SU-DHL-6 (cell line): ENCODE measurements at regions not wholly inside any gene's neighbourhood (a gene's known extent, or its start where the extent isn't known, plus 50 kb on each side); places are given as distances from the start of the nearest gene placed in this dataset.

ENCODE experiments used
- H2AFZ ChIP-seq: fragments of 200-600 bp; sonication (generic); 2 replicates; pipeline ENCODE4 v1.6.1; 2014; ENCODE audit warnings: low read depth, mild to moderate bottlenecking, moderate library complexity, mixed read lengths, antibody characterized with exemption, low read length; ENCODE audit not compliant: severe bottlenecking
- H3F3A ChIP-seq: fragments of 200-600 bp; shearing (Covaris generic); 2 replicates; pipeline ENCODE4 v1.6.0; 2016; ENCODE audit warnings: antibody characterized with exemption, mild to moderate bottlenecking; ENCODE audit not compliant: insufficient read depth
- H3K27ac ChIP-seq: fragments of 200-600 bp; sonication (generic); 2 replicates; pipeline ENCODE4 v1.5.1; 2016; ENCODE audit warnings: low read depth, mild to moderate bottlenecking, low read length, moderate library complexity, mixed read lengths
- H3K27me3 ChIP-seq: fragments of 200-600 bp; sonication (generic), shearing (Covaris generic); 2 replicates; pipeline ENCODE4 v1.6.0; 2014; ENCODE audit warnings: mild to moderate bottlenecking, low read length
- H3K36me3 ChIP-seq: fragments of 200-600 bp; sonication (generic); 2 replicates; pipeline ENCODE4 v1.6.1; 2014; ENCODE audit warnings: mild to moderate bottlenecking, low read length, mixed read lengths
- H3K4me2 ChIP-seq: fragments of 300-600, 200-600 bp; shearing (Covaris generic), sonication (generic); 2 replicates; pipeline ENCODE4 v1.6.0; 2014; ENCODE audit warnings: low read length, low read depth, mild to moderate bottlenecking; ENCODE audit not compliant: poor library complexity, severe bottlenecking
- H3K4me3 ChIP-seq: fragments of 200-600 bp; sonication (generic); 2 replicates; pipeline ENCODE4 v1.5.1; 2014; ENCODE audit warnings: antibody characterized with exemption, low read length, mild to moderate bottlenecking, mixed read lengths; ENCODE audit not compliant: insufficient read depth, poor library complexity, severe bottlenecking
- H3K79me2 ChIP-seq: fragments of 200-600 bp; sonication (generic); 2 replicates; pipeline ENCODE4 v1.6.1; 2014; ENCODE audit warnings: mild to moderate bottlenecking, low read length, moderate library complexity; ENCODE audit not compliant: insufficient read depth
- H3K9ac ChIP-seq: fragments of 200-600 bp; sonication (generic); 2 replicates; pipeline ENCODE4 v1.7.0; 2014; ENCODE audit warnings: mild to moderate bottlenecking, low read length
- H3K9me2 ChIP-seq: fragments of 200-600 bp; sonication (generic); replicated peaks from 2 replicates; pipeline ENCODE4 v1.6.1; 2014; ENCODE audit warnings: low read length; ENCODE audit not compliant: insufficient read depth
- H3K9me3 ChIP-seq: fragments of 200-600 bp; sonication (generic); 2 replicates; pipeline ENCODE4 v1.6.1; 2014; ENCODE audit warnings: low read length, mixed read lengths; ENCODE audit not compliant: insufficient read depth
- H4K20me1 ChIP-seq: fragments of 200-600 bp; sonication (generic); 2 replicates; pipeline ENCODE4 v1.6.1; 2014; ENCODE audit warnings: low read depth, mild to moderate bottlenecking, antibody characterized with exemption, low read length, moderate library complexity, mixed read lengths
- CTCF ChIP-seq: fragments of 200-600 bp; sonication (generic); IDR thresholded peaks from one replicate; pipeline ENCODE4 v1.5.1; 2017; ENCODE audit warnings: antibody characterized with exemption, mild to moderate bottlenecking, low read length, moderate library complexity; ENCODE audit not compliant: insufficient read depth, poor library complexity, severe bottlenecking
- EZH2phosphoT487 ChIP-seq: fragments of 200-600 bp; sonication (generic), shearing (Covaris generic); conservative IDR thresholded peaks from 2 replicates; pipeline ENCODE4 v1.6.1; 2018; ENCODE audit warnings: mild to moderate bottlenecking, antibody characterized with exemption, low read length, moderate library complexity, mixed read lengths

- no peaks in the 10 kb centered on the region for H3K79me2 ChIP-seq
- H3K4me2 ChIP-seq, result no peak overlapping the region
- H3K9ac ChIP-seq, result no peak overlapping the region
- no peaks in the 10 kb centered on the region for H4K20me1 ChIP-seq
- no peaks in the 10 kb centered on the region for H3F3A ChIP-seq
- TF ChIP-seq CTCF (no peak), EZH2phosphoT487 (no peak)
- no peaks in the 10 kb centered on the region for H3K27me3 ChIP-seq
- H3K9me3 ChIP-seq, result no peaks in the 10 kb centered on the region
- H3K4me3 ChIP-seq, result no peak overlapping the region
- no peaks in the 10 kb centered on the region for H3K36me3 ChIP-seq
- H3K27ac ChIP-seq, result no peak overlapping the region
- H2AFZ ChIP-seq, result no peak overlapping the region
- H3K9me2 ChIP-seq, result no peaks in the 10 kb centered on the region
These were observed 1222.3 kb upstream of the SEL1L start for GRCh38 chr14:82755923-82756322.

- H3K27ac ChIP-seq, result no peak overlapping the region
- H3K27me3 ChIP-seq, result no peaks in the 10 kb centered on the region
- H3K4me3 ChIP-seq, result no peak overlapping the region
- H3F3A ChIP-seq, result no peaks in the 10 kb centered on the region
- no peak overlapping the region for H3K9ac ChIP-seq
- no peaks in the 10 kb centered on the region for H4K20me1 ChIP-seq
- H2AFZ ChIP-seq, result no peak overlapping the region
- TF ChIP-seq CTCF (no peak), EZH2phosphoT487 (no peak)
- H3K79me2 ChIP-seq, result no peaks in the 10 kb centered on the region
- H3K9me2 ChIP-seq, result no peaks in the 10 kb centered on the region
- no peaks in the 10 kb centered on the region for H3K9me3 ChIP-seq
- no peaks in the 10 kb centered on the region for H3K36me3 ChIP-seq
- H3K4me2 ChIP-seq, result no peak overlapping the region
These were observed 1224.1 kb upstream of the SEL1L start for GRCh38 chr14:82757776-82758175.

- no peak overlapping the region for H3K27ac ChIP-seq
- TF ChIP-seq CTCF (no peak), EZH2phosphoT487 (no peak)
- no peaks in the 10 kb centered on the region for H3F3A ChIP-seq
- no peak overlapping the region for H3K4me3 ChIP-seq
- H3K79me2 ChIP-seq, result no peaks in the 10 kb centered on the region
- no peak overlapping the region for H2AFZ ChIP-seq
- no peaks in the 10 kb centered on the region for H3K9me3 ChIP-seq
- no peaks in the 10 kb centered on the region for H4K20me1 ChIP-seq
- H3K9me2 ChIP-seq, result no peaks in the 10 kb centered on the region
- no peaks in the 10 kb centered on the region for H3K36me3 ChIP-seq
- no peak overlapping the region for H3K4me2 ChIP-seq
- no peaks in the 10 kb centered on the region for H3K27me3 ChIP-seq
- no peak overlapping the region for H3K9ac ChIP-seq
These were observed 1226.0 kb upstream of the SEL1L start for GRCh38 chr14:82759656-82760055.

GRCh38 chr14:82766123-82766522 is 1232.5 kb upstream of the SEL1L start:
- H4K20me1 ChIP-seq, result no peaks in the 10 kb centered on the region
- no peak overlapping the region for H3K27ac ChIP-seq
- H3K36me3 ChIP-seq, result no peaks in the 10 kb centered on the region
- no peak overlapping the region for H2AFZ ChIP-seq
- no peaks in the 10 kb centered on the region for H3K79me2 ChIP-seq
- H3F3A ChIP-seq, result no peaks in the 10 kb centered on the region
- H3K9me3 ChIP-seq, result no peaks in the 10 kb centered on the region
- H3K4me2 ChIP-seq, result no peak overlapping the region
- H3K9me2 ChIP-seq, result no peaks in the 10 kb centered on the region
- no peaks in the 10 kb centered on the region for H3K27me3 ChIP-seq
- TF ChIP-seq CTCF, result no peak
- no peak for TF ChIP-seq EZH2phosphoT487
- no peak overlapping the region for H3K4me3 ChIP-seq
- no peak overlapping the region for H3K9ac ChIP-seq
